ENCODE measurements at regions not wholly inside any gene's neighbourhood (a gene's known extent, or its start where the extent isn't known, plus 50 kb on each side); places are given as distances from the start of the nearest gene placed in this dataset.

- DNase-seq (ENCODE audit: extremely low spot score) = no peak
- 79% methylated on average over 1 of the region's 1 CpG for WGBS
- no peak overlapping the region for H3K4me3 ChIP-seq (ENCODE audit: low read depth, low read length)
- no peak overlapping the region for H3K27ac ChIP-seq (ENCODE audit: low read depth)
- H3K36me3 ChIP-seq (ENCODE audit: insufficient read depth) = no peaks in the 10 kb centered on the region
- H3K4me1 ChIP-seq (ENCODE audit: insufficient read depth) = peaks cover 3% of the 10 kb centered on the region
Observed at GRCh38 chr10:60444494-60445064, 54.9 kb upstream of the ANK3 start.

- DNase-seq (ENCODE audit: extremely low spot score) = no peak
- no peak overlapping the region for H3K27ac ChIP-seq (ENCODE audit: low read depth)
- H3K4me1 ChIP-seq (ENCODE audit: insufficient read depth) = peaks cover 3% of the 10 kb centered on the region
- H3K4me3 ChIP-seq (ENCODE audit: low read depth, low read length) = no peak overlapping the region
- no peaks in the 10 kb centered on the region for H3K36me3 ChIP-seq (ENCODE audit: insufficient read depth)
- 73% methylated on average over 3 of the region's 3 CpGs for WGBS
Observed at GRCh38 chr10:60443346-60443745, 53.7 kb upstream of the ANK3 start.

- H3K4me3 ChIP-seq (ENCODE audit: low read depth, low read length) = no peak overlapping the region
- 70% methylated on average over 1 of the region's 1 CpG for WGBS
Observed at GRCh38 chr10:60441515-60441914, 51.8 kb upstream of the ANK3 start.

GRCh38 chr10:60439641-60440040 lies 50.0 kb upstream of the ANK3 start:
- H3K4me1 ChIP-seq (ENCODE audit: insufficient read depth) = no peaks in the 10 kb centered on the region
- WGBS = 94% methylated on average over 2 of the region's 2 CpGs
- no peaks in the 10 kb centered on the region for H3K36me3 ChIP-seq (ENCODE audit: insufficient read depth)
- H3K27ac ChIP-seq (ENCODE audit: low read depth) = no peak overlapping the region
- no peak overlapping the region for H3K4me3 ChIP-seq (ENCODE audit: low read depth, low read length)
- DNase-seq (ENCODE audit: extremely low spot score) = no peak

More at GRCh38 chr10:60441515-60441914, 51.8 kb upstream of the ANK3 start:
- no peak for DNase-seq (ENCODE audit: extremely low spot score)
- Histone ChIP-seq H3K27ac (ENCODE audit: low read depth) (no peak overlapping the region), H3K4me1 (ENCODE audit: insufficient read depth) (no peaks in the 10 kb centered on the region), H3K36me3 (ENCODE audit: insufficient read depth) (no peaks in the 10 kb centered on the region)

Data from urinary bladder (tissue), 3 donors.